ENCODE measurements at regions not wholly inside any gene's neighbourhood (a gene's known extent, or its start where the extent isn't known, plus 50 kb on each side); places are given as distances from the start of the nearest gene placed in this dataset.

DNA sequence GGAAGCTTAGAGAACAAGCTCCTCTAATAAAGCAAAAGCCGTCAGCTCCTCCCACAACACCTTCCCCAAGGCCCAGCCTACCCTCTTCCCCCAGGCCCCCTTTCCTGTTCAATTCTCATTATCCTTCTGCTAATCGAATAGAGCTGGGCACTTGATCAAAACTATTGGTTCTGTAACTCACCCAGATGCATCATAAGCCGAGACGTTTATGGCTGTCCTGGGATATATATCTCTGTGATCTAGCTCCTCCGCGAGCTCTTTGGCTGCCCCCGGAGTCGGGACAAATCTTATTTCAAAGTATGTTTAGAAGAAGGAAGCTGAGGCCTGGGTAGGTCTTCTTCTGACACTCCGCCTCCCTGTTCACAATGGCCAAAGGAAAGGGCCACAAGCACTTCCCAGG is 88.3 kb upstream of the KLHL29 start:
- Histone ChIP-seq H3K27me3 (replicated peaks; ENCODE audit: insufficient read depth) (no peaks in the 10 kb centered on the region), H3K4me3 (no peak overlapping the region), H3K36me3 (no peaks in the 10 kb centered on the region), H3K4me1 (replicated peaks) (no peaks in the 10 kb centered on the region), H3K27ac (no peak overlapping the region), H3K9me3 (no peaks in the 10 kb centered on the region)
- 79% methylated on average over 9 of the region's 9 CpGs for WGBS
- no peak for DNase-seq (ENCODE audit: low spot score)
- intact Hi-C loops (cut with DNase I) = no loop called here
- no peak for TF ChIP-seq POLR2AphosphoS5 (IDR thresholded peaks at IDR 0.05)
- TF ChIP-seq POLR2A (IDR thresholded peaks at IDR 0.05) = no peak
- TF ChIP-seq, protein P1, sequence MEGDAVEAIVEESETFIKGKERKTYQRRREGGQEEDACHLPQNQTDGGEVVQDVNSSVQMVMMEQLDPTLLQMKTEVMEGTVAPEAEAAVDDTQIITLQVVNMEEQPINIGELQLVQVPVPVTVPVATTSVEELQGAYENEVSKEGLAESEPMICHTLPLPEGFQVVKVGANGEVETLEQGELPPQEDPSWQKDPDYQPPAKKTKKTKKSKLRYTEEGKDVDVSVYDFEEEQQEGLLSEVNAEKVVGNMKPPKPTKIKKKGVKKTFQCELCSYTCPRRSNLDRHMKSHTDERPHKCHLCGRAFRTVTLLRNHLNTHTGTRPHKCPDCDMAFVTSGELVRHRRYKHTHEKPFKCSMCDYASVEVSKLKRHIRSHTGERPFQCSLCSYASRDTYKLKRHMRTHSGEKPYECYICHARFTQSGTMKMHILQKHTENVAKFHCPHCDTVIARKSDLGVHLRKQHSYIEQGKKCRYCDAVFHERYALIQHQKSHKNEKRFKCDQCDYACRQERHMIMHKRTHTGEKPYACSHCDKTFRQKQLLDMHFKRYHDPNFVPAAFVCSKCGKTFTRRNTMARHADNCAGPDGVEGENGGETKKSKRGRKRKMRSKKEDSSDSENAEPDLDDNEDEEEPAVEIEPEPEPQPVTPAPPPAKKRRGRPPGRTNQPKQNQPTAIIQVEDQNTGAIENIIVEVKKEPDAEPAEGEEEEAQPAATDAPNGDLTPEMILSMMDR (IDR thresholded peaks at IDR 0.05) = no peak

- 90% methylated on average over 3 of the region's 3 CpGs for WGBS
- DNase-seq (ENCODE audit: low spot score) = no peak
- Histone ChIP-seq H3K27me3 (replicated peaks; ENCODE audit: insufficient read depth) (no peaks in the 10 kb centered on the region), H3K4me1 (replicated peaks) (no peaks in the 10 kb centered on the region), H3K4me3 (no peak overlapping the region), H3K9me3 (no peaks in the 10 kb centered on the region), H3K27ac (no peak overlapping the region), H3K36me3 (no peaks in the 10 kb centered on the region)
- no peak for TF ChIP-seq POLR2AphosphoS5 (IDR thresholded peaks at IDR 0.05)
- no peak for TF ChIP-seq POLR2A (IDR thresholded peaks at IDR 0.05)
- TF ChIP-seq, protein P1 (IDR thresholded peaks at IDR 0.05) = no peak
- intact Hi-C loops (cut with DNase I) = no loop called here
Measured at GRCh38 chr2:23297112-23297511, 87.9 kb upstream of the KLHL29 start.

- no peak overlapping the region for H3K4me3 ChIP-seq
- no peak for TF ChIP-seq POLR2AphosphoS5 (IDR thresholded peaks at IDR 0.05)
- TF ChIP-seq, protein P1 (IDR thresholded peaks at IDR 0.05) = no peak
- no peak for TF ChIP-seq POLR2A (IDR thresholded peaks at IDR 0.05)
- no peaks in the 10 kb centered on the region for H3K27me3 ChIP-seq (replicated peaks; ENCODE audit: insufficient read depth)
- no peaks in the 10 kb centered on the region for H3K4me1 ChIP-seq (replicated peaks)
- WGBS = 100% methylated on average over 6 of the region's 6 CpGs
- intact Hi-C loops (cut with DNase I) = no loop called here
- no peak for DNase-seq (ENCODE audit: low spot score)
- no peaks in the 10 kb centered on the region for H3K36me3 ChIP-seq
- no peak overlapping the region for H3K27ac ChIP-seq
- H3K9me3 ChIP-seq = no peaks in the 10 kb centered on the region
Measured at GRCh38 chr2:23298551-23298950, 86.4 kb upstream of the KLHL29 start.

DNA sequence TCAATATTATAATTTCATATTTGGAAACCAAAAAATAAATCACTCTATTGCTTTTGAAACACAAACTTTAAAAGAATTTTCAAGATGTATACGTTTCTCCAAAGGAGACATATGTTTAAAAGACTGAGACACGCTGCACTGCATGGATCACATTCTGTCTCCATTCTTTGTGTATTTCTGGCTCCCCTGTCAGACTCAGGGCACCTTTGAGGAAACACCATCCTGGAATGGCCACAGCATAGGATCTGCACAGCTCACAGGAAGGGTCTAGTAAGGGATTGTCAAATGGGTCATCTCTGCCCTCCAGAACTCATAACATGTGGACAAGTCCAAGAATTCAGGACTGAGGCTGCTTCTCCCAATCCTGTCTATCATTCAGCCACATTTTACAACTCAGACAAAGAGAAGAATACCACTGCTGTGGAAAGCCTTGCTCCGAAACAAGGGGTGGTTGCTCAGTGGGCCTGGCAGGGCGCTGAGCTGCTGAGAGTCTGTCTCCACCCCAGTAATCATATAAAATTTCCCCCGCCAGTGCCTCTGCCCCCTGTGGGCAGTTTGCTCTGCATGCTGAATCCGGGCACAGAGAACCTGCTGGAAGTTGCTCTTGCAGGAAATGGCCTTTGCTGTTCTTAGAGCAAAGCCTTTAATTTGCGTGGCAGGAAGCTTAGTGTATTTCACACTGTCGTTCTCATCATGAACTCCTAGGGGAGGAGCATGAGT is 85.3 kb upstream of the KLHL29 start:
- Histone ChIP-seq H3K4me1 (replicated peaks) (no peaks in the 10 kb centered on the region), H3K36me3 (no peaks in the 10 kb centered on the region), H3K4me3 (no peak overlapping the region), H3K9me3 (no peaks in the 10 kb centered on the region), H3K27ac (no peak overlapping the region), H3K27me3 (replicated peaks; ENCODE audit: insufficient read depth) (no peaks in the 10 kb centered on the region)
- WGBS = 87% methylated on average over 8 of the region's 8 CpGs
- no peak for DNase-seq (ENCODE audit: low spot score)
- intact Hi-C loops (cut with DNase I) = no loop called here
- TF ChIP-seq POLR2AphosphoS5 (IDR thresholded peaks at IDR 0.05) (no peak), POLR2A (IDR thresholded peaks at IDR 0.05) (no peak)
- TF ChIP-seq, protein P1 (IDR thresholded peaks at IDR 0.05) = no peak

GRCh38 chr2:23301136-23301535 is 83.8 kb upstream of the KLHL29 start:
- no peaks in the 10 kb centered on the region for H3K27me3 ChIP-seq (replicated peaks; ENCODE audit: insufficient read depth)
- no peak for DNase-seq (ENCODE audit: low spot score)
- TF ChIP-seq, protein P1 (IDR thresholded peaks at IDR 0.05) = no peak
- TF ChIP-seq POLR2A (IDR thresholded peaks at IDR 0.05) (no peak), POLR2AphosphoS5 (IDR thresholded peaks at IDR 0.05) (no peak)
- intact Hi-C loops (cut with DNase I) = no loop called here
- H3K36me3 ChIP-seq = no peaks in the 10 kb centered on the region
- no peak overlapping the region for H3K4me3 ChIP-seq
- no peaks in the 10 kb centered on the region for H3K9me3 ChIP-seq
- H3K27ac ChIP-seq = no peak overlapping the region
- H3K4me1 ChIP-seq (replicated peaks) = no peaks in the 10 kb centered on the region
